ENCODE measurements at regions not wholly inside any gene's neighbourhood (a gene's known extent, or its start where the extent isn't known, plus 50 kb on each side); places are given as distances from the start of the nearest gene placed in this dataset.

- no peak for DNase-seq
Measured at GRCh38 chr7:126378642-126379041, 874.1 kb downstream of the GRM8 start.

GRCh38 chr7:126370038-126370668 is 882.6 kb downstream of the GRM8 start:
- DNase-seq = no peak

GRCh38 chr7:126362746-126363145 is 890.0 kb downstream of the GRM8 start:
- no peak for DNase-seq

GRCh38 chr7:126361183-126361582 is 891.6 kb downstream of the GRM8 start:
- DNase-seq = no peak

- no peak for DNase-seq
Measured at GRCh38 chr7:126339813-126340212, 912.9 kb downstream of the GRM8 start.

GRCh38 chr7:126305671-126306070 is 947.1 kb downstream of the GRM8 start:
- DNase-seq = no peak

GRCh38 chr7:126303926-126304325 is 948.8 kb downstream of the GRM8 start:
- DNase-seq = no peak

- no peak for DNase-seq
Measured at GRCh38 chr7:126302639-126303038, 950.1 kb downstream of the GRM8 start.

- DNase-seq = no peak
Measured at GRCh38 chr7:126286317-126286716, 966.4 kb downstream of the GRM8 start.

- DNase-seq = no peak
Measured at GRCh38 chr7:126236261-126236660, 1016.5 kb downstream of the GRM8 start.

GRCh38 chr7:126228356-126229061 is 1024.2 kb downstream of the GRM8 start:
- DNase-seq = no peak

- no peak for DNase-seq
Measured at GRCh38 chr7:126227643-126228042, 1025.1 kb downstream of the GRM8 start.

- DNase-seq = no peak
Measured at GRCh38 chr7:126227055-126227454, 1025.7 kb downstream of the GRM8 start.

GRCh38 chr7:126223729-126224128 is 1029.0 kb downstream of the GRM8 start:
- no peak for DNase-seq

GRCh38 chr7:126222782-126223181 is 1030.0 kb downstream of the GRM8 start:
- no peak for DNase-seq

GRCh38 chr7:126215785-126216184 is 1037.0 kb downstream of the GRM8 start:
- no peak for DNase-seq

GRCh38 chr7:126213876-126214275 is 1038.9 kb downstream of the GRM8 start:
- DNase-seq = no peak

- DNase-seq = no peak
Measured at GRCh38 chr7:126211875-126212274, 1040.9 kb downstream of the GRM8 start.

GRCh38 chr7:126210707-126211106 is 1042.0 kb downstream of the GRM8 start:
- no peak for DNase-seq

- DNase-seq = no peak
Measured at GRCh38 chr7:126203185-126203584, 1049.6 kb downstream of the GRM8 start.

GRCh38 chr7:126202177-126202576 is 1050.6 kb downstream of the GRM8 start:
- no peak for DNase-seq

GRCh38 chr7:126185959-126186580 is 1066.7 kb downstream of the GRM8 start:
- no peak for DNase-seq

- no peak for DNase-seq
Measured at GRCh38 chr7:126179916-126180315, 1072.8 kb downstream of the GRM8 start.

Data from right lung (tissue), 2 donors.